OCI-LY1 (cell line): ENCODE measurements at regions not wholly inside any gene's neighbourhood (a gene's known extent, or its start where the extent isn't known, plus 50 kb on each side); places are given as distances from the start of the nearest gene placed in this dataset.

Source experiments
- EZH2 ChIP-seq: fragments of 200-600 bp; sonication (generic), shearing (Covaris generic); IDR thresholded peaks from 2 replicates; pipeline ENCODE4 v1.8.0; 2017; ENCODE audit warnings: borderline replicate concordance, mixed run types, mild to moderate bottlenecking, antibody characterized with exemption, low read length, moderate library complexity, mixed read lengths
- TF ChIP-seq, protein P1 (sequence below): fragments of 200-600 bp; sonication (generic), shearing (Covaris generic); IDR thresholded peaks from 2 replicates; pipeline ENCODE4 v1.5.1; 2017; ENCODE audit warnings: mild to moderate bottlenecking, antibody characterized with exemption, low read length, moderate library complexity, mixed read lengths

DNA sequence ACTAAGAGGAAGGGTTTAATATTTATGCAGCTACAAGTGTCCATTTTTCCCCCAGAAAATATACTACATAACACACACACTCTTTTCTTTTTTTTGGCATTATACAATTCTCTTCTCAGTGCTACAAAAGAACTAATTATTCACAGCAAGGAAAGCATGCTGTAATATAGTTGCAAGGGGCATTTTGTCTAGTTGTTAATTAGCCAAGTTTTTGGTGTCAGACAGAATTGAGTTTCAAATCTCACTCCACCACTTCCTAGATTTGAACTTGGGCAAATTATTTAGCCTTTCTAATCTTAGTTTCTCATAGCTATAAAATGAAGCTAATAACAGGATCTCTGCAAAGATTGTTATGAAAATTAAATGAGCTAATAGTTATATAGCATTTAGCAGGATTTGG is 60.0 kb upstream of the VTCN1 start:
- TF ChIP-seq, protein P1, sequence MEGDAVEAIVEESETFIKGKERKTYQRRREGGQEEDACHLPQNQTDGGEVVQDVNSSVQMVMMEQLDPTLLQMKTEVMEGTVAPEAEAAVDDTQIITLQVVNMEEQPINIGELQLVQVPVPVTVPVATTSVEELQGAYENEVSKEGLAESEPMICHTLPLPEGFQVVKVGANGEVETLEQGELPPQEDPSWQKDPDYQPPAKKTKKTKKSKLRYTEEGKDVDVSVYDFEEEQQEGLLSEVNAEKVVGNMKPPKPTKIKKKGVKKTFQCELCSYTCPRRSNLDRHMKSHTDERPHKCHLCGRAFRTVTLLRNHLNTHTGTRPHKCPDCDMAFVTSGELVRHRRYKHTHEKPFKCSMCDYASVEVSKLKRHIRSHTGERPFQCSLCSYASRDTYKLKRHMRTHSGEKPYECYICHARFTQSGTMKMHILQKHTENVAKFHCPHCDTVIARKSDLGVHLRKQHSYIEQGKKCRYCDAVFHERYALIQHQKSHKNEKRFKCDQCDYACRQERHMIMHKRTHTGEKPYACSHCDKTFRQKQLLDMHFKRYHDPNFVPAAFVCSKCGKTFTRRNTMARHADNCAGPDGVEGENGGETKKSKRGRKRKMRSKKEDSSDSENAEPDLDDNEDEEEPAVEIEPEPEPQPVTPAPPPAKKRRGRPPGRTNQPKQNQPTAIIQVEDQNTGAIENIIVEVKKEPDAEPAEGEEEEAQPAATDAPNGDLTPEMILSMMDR: no peak
- TF ChIP-seq EZH2: no peak
